Stimulated activated CD8-positive, alpha-beta memory T cell treated with anti-CD3 and anti-CD28 coated beads, Interleukin-15, amount 100 ng/mL, for 1 hour (primary cell): ENCODE measurements at regions not wholly inside any gene's neighbourhood (a gene's known extent, or its start where the extent isn't known, plus 50 kb on each side); places are given as distances from the start of the nearest gene placed in this dataset.

Source experiments
- DNase-seq: peaks from one replicate; pipeline ENCODE4 v3.0.0-alpha.2; 2020; ENCODE audit warnings: low read depth

GRCh38 chr20:4559106-4559505, 127.2 kb upstream of the PRNP start:
- DNase-seq: no peak

- no peak for DNase-seq
Measured at GRCh38 chr20:4556781-4557180, 129.5 kb upstream of the PRNP start.

GRCh38 chr20:4555188-4555890, 130.9 kb upstream of the PRNP start:
- DNase-seq: no peak

GRCh38 chr20:4554346-4554745, 131.9 kb upstream of the PRNP start:
- DNase-seq: no peak

GRCh38 chr20:4552075-4552640, 134.1 kb upstream of the PRNP start:
- DNase-seq: no peak

- no peak for DNase-seq
Measured at GRCh38 chr20:4550740-4551139, 135.5 kb upstream of the PRNP start.

GRCh38 chr20:4549711-4550259, 136.5 kb upstream of the PRNP start:
- DNase-seq: no peak

GRCh38 chr20:4548552-4548951, 137.7 kb upstream of the PRNP start:
- no peak for DNase-seq

GRCh38 chr20:4546786-4547185, 139.5 kb upstream of the PRNP start:
- DNase-seq: no peak

GRCh38 chr20:4546342-4546741, 139.9 kb upstream of the PRNP start:
- no peak for DNase-seq

- DNase-seq: no peak
Measured at GRCh38 chr20:4545526-4545925, 140.7 kb upstream of the PRNP start.

GRCh38 chr20:4544765-4545164, 141.5 kb upstream of the PRNP start:
- DNase-seq: no peak

- DNase-seq: no peak
Measured at GRCh38 chr20:4542270-4542669, 144.0 kb upstream of the PRNP start.

- no peak for DNase-seq
Measured at GRCh38 chr20:4534315-4534714, 151.9 kb upstream of the PRNP start.

- DNase-seq: no peak
Measured at GRCh38 chr20:4533368-4534133, 152.7 kb upstream of the PRNP start.

GRCh38 chr20:4532772-4533171, 153.5 kb upstream of the PRNP start:
- no peak for DNase-seq

- DNase-seq: no peak
Measured at GRCh38 chr20:4524792-4525191, 161.5 kb upstream of the PRNP start.

- no peak for DNase-seq
Measured at GRCh38 chr20:4524307-4524706, 161.9 kb upstream of the PRNP start.

GRCh38 chr20:4522310-4522709, 163.9 kb upstream of the PRNP start:
- no peak for DNase-seq

GRCh38 chr20:4521170-4521968, 164.9 kb upstream of the PRNP start:
- DNase-seq: no peak

GRCh38 chr20:4519534-4519933, 166.7 kb upstream of the PRNP start:
- DNase-seq: no peak

- no peak for DNase-seq
Measured at GRCh38 chr20:4516876-4517275, 169.4 kb upstream of the PRNP start.
